Fibroblast of villous mesenchyme (primary cell): ENCODE measurements at regions not wholly inside any gene's neighbourhood (a gene's known extent, or its start where the extent isn't known, plus 50 kb on each side); places are given as distances from the start of the nearest gene placed in this dataset.

Experiments used
- DNase-seq: peaks from one replicate; pipeline ENCODE4 v3.0.0-alpha.2; 2010; ENCODE audit warnings: low read depth
- H3K4me3 ChIP-seq: 2 replicates; pipeline ENCODE4 v1.5.1; 2011; ENCODE audit warnings: low read depth, mild to moderate bottlenecking, low read length
- TF ChIP-seq, protein P1 (sequence below): IDR thresholded peaks from 2 replicates; pipeline ENCODE4 v1.5.1; 2012; ENCODE audit warnings: low read depth, mild to moderate bottlenecking, low read length; ENCODE audit not compliant: insufficient read depth

DNA sequence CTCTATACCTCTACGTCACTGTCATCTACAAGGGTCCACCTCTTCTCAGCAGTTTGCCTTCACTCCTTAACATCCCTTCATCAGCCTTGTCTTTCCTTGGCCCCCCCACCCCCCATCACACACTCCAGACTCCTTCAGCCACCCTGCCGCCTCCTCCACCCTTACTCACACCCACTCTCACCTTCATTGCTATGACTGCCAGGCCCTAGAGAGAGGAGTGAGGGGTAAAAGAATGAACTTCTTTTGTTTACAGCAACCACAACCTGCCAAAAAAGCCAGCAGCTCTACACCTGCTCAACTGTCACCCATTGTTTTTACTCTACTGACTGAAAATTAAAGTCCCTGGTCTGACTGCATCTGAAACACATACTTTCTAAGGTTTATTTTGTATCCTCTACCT, 112.8 kb downstream of the DUSP6 start:
- DNase-seq: no peak
- no peak overlapping the region for H3K4me3 ChIP-seq
- TF ChIP-seq, protein P1, sequence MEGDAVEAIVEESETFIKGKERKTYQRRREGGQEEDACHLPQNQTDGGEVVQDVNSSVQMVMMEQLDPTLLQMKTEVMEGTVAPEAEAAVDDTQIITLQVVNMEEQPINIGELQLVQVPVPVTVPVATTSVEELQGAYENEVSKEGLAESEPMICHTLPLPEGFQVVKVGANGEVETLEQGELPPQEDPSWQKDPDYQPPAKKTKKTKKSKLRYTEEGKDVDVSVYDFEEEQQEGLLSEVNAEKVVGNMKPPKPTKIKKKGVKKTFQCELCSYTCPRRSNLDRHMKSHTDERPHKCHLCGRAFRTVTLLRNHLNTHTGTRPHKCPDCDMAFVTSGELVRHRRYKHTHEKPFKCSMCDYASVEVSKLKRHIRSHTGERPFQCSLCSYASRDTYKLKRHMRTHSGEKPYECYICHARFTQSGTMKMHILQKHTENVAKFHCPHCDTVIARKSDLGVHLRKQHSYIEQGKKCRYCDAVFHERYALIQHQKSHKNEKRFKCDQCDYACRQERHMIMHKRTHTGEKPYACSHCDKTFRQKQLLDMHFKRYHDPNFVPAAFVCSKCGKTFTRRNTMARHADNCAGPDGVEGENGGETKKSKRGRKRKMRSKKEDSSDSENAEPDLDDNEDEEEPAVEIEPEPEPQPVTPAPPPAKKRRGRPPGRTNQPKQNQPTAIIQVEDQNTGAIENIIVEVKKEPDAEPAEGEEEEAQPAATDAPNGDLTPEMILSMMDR: no peak

DNA sequence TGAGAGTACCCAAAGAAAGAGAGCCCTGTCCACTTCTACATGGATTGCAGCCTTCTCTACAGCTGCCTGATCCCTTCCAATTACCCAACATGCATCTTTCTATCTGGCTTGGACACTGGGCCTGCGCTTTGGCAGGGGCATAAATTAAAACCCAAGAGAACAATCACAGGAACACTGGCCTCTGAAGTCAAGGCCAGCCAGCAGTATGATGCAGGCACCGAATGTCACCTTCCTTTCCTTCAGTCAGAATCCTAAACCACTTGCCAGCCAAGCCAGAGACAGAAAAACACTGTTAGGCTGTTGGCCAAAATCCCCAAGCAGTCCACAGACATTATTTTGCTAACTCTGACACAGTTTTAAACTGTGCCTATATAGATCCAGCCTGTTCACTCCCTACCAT, 113.7 kb downstream of the DUSP6 start:
- TF ChIP-seq, protein P1: no peak
- no peak for DNase-seq

DNA sequence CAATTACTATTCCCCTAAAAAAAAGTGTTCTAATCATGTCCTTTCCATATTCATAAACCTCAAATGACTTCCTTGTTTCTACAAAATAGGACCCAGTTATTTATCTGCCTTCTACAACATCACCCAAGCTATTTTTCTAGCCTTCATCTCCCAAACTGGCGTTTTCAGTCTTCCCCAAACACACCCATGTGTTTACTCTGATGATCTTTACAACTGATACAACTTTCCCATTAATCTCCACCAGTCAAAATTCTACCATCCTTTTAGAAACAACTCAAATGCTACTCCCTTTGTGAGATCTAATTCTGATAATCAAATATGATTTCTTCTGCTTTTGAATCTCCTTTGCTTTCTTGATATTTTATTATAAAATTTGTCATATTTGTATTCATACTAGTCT, 114.5 kb downstream of the DUSP6 start:
- no peak overlapping the region for H3K4me3 ChIP-seq
- DNase-seq: no peak
- TF ChIP-seq, protein P1: no peak

More for the DNA sequence above, 113.7 kb downstream of the DUSP6 start:
- H3K4me3 ChIP-seq: no peak overlapping the region

DNA sequence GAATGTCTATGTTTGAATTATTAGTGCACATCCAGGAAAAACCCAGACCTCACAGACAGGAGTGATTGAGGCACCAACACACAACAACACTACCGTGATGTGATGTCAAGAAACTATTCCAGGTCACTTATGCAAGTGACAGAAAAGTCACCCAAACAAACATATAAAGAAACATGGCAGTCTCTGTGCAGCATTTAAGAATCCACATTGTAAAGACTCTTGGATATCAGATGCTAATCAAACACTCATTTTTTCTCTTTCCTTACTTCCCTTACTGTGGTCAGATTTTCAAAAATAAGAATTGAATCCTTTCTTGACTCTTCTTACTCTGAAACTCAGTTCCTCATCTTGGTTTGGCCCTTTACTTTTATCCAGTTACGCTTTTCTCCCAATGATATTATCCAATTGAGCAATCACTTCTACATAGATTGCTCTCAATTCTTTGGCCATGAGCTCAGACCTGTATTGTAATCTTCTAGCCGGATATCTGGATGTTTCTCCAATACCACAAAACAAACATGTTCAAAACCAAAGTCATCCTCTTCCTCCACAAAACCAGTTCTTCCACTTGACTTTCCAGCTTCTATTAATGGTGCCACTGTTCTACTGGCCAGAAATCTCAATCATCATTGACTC, 115.4 kb downstream of the DUSP6 start:
- TF ChIP-seq, protein P1: no peak
- no peak for DNase-seq
- H3K4me3 ChIP-seq: no peak overlapping the region

DNA sequence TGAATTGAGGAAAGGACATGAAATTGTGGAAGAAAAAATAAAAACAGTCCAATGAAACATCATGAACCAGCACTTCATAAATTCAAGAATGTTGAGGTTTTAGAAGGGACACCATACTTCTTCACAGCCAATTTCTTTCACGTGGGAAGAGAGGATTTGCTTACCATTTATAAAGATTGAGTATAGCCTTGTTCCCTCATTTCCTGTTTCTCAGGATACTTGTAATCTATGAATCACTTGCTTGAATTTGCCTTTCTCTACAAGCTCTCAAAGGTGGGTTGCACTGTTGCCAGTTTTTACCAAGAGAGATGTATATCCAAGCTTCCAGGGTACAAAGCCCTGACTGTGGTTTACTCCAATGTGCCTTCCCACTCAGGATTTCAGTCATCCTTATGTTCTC, 116.1 kb downstream of the DUSP6 start:
- TF ChIP-seq, protein P1: no peak
- no peak for DNase-seq
- H3K4me3 ChIP-seq: no peak overlapping the region

DNA sequence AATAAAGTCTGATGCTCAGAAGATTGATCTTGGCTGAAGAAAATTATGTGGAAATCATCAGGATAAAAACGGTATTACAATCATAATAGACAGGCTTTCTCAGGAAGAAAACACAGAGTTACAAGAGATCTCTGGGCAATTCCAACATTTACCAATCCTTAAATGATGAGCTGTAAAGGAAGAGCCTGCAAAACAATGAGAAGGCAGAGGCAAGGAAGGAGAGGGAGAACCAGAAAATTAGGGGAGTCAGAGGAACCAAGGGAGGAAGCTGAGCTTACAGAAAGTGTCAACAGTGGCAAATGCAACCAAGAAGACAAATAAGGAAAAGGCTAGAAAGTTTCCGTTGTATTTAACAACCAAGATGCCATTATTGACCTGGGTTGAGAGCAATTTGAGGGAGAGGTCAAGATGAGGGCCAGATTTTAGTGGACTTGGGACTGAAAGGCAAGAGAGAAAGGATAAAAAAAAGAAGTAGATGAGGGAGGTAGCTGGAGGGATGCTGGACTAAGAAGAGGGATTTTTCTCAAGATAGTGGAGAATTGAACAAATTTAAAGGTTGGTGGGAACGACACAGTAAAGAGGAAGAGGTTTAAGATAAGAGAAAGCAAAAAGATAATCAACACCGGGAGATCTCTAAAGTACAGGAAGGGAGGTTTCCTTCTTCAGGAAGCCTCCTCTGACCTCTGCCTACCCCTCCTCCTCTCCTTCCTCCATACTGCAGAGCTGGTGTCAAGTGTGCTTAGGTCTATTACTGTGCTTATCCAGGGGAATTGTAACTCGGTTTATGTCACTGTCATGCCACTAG, 116.9 kb downstream of the DUSP6 start:
- TF ChIP-seq, protein P1: no peak
- DNase-seq: no peak
- no peak overlapping the region for H3K4me3 ChIP-seq
